HEK293 (cell line): ENCODE measurements at regions not wholly inside any gene's neighbourhood (a gene's known extent, or its start where the extent isn't known, plus 50 kb on each side); places are given as distances from the start of the nearest gene placed in this dataset.

Source experiments
- CTCF ChIA-PET: fragments of 350-600 bp; formaldehyde crosslinking; extraction: SDS; loops from one replicate; lab custom pipeline; 2021; ENCODE audit warnings: antibody characterized with exemption; lab: Yijun Ruan, JAX
- POLR2A ChIA-PET: fragments of 300-600 bp; formaldehyde crosslinking; extraction: SDS; loops from one replicate; lab custom pipeline; 2020; ENCODE audit warnings: antibody characterized with exemption, inconsistent platforms; lab: Yijun Ruan, JAX
- H3K27ac ChIP-seq: fragments of 200-500 bp; sonication (Bioruptor generic); 2 replicates; pipeline ENCODE4 v1.5.1; 2014; ENCODE audit warnings: low read depth, low read length, control low read depth, inconsistent platforms; ENCODE audit errors: extremely low read depth
- H3K36me3 ChIP-seq, 2 experiments: fragments of 200-500 bp in 1 of 2; sonication (Bioruptor generic) in 1 of 2; 1 replicate in 1 of 2; 2 replicates in 1 of 2; pipeline ENCODE4 v1.5.1; 2014 to 2017; ENCODE audit warnings: inconsistent platforms in 2 of 2, low read length in 2 of 2; ENCODE audit not compliant: control insufficient read depth in 2 of 2, insufficient read depth in 1 of 2
- H3K4me1 ChIP-seq: fragments of 200-500 bp; sonication (Bioruptor generic); 2 replicates; pipeline ENCODE4 v1.5.1; 2014; ENCODE audit warnings: mild to moderate bottlenecking, low read length, inconsistent platforms; ENCODE audit not compliant: control insufficient read depth, insufficient read depth
- H3K4me3 ChIP-seq: 2 replicates; pipeline ENCODE4 v1.5.1; 2011; ENCODE audit warnings: low read depth, mild to moderate bottlenecking, control low read depth, low read length, moderate library complexity
- H3K9me3 ChIP-seq: fragments of 200-500 bp; sonication (Bioruptor generic); 2 replicates; pipeline ENCODE4 v1.5.1; 2014; ENCODE audit warnings: low read depth, low read length, inconsistent platforms; ENCODE audit not compliant: control insufficient read depth, insufficient read depth
- KLF1 ChIP-seq: fragments of 450-650 bp; formaldehyde crosslinking; IDR thresholded peaks from 2 replicates; pipeline ENCODE4 v1.5.1; 2016; ENCODE audit warnings: missing biosample characterization, missing genetic modification characterization
- KLF9 ChIP-seq: fragments of 450-650 bp; formaldehyde crosslinking; IDR thresholded peaks from 2 replicates; pipeline ENCODE4 v1.5.1; 2016; ENCODE audit warnings: missing biosample characterization, missing genetic modification characterization, low read depth
- ZBTB1 ChIP-seq: fragments of 450-650 bp; formaldehyde crosslinking; IDR thresholded peaks from 2 replicates; pipeline ENCODE4 v1.5.1; 2016; ENCODE audit warnings: missing biosample characterization, missing genetic modification characterization
- ZBTB21 ChIP-seq: fragments of 450-650 bp; formaldehyde crosslinking; IDR thresholded peaks from 2 replicates; pipeline ENCODE4 v1.5.1; 2017; ENCODE audit warnings: missing biosample characterization, missing genetic modification characterization
- ZNF133 ChIP-seq: fragments of 450-650 bp; formaldehyde crosslinking; IDR thresholded peaks from 2 replicates; pipeline ENCODE4 v1.5.1; 2016; ENCODE audit warnings: missing biosample characterization, missing genetic modification characterization
- ZNF146 ChIP-seq: fragments of 450-650 bp; formaldehyde crosslinking; IDR thresholded peaks from 2 replicates; pipeline ENCODE4 v1.5.1; 2016; ENCODE audit warnings: missing biosample characterization, missing genetic modification characterization
- ZNF221 ChIP-seq: fragments of 450-650 bp; formaldehyde crosslinking; IDR thresholded peaks from 2 replicates; pipeline ENCODE4 v1.5.1; 2017; ENCODE audit warnings: missing biosample characterization, missing genetic modification characterization, borderline replicate concordance
- ZNF24 ChIP-seq: fragments of 450-650 bp; formaldehyde crosslinking; IDR thresholded peaks from 2 replicates; pipeline ENCODE4 v1.5.1; 2016; ENCODE audit warnings: missing biosample characterization, missing genetic modification characterization
- ZNF426 ChIP-seq: fragments of 450-650 bp; formaldehyde crosslinking; IDR thresholded peaks from 2 replicates; pipeline ENCODE4 v1.5.1; 2017; ENCODE audit warnings: missing biosample characterization, missing genetic modification characterization, mild to moderate bottlenecking, inconsistent platforms, moderate library complexity
- ZNF660 ChIP-seq: fragments of 450-650 bp; IDR thresholded peaks from 2 replicates; pipeline ENCODE4 v1.5.1; 2018; ENCODE audit warnings: missing biosample characterization, mild to moderate bottlenecking, missing genetic modification characterization
- ZNF791 ChIP-seq: fragments of 450-650 bp; formaldehyde crosslinking; IDR thresholded peaks from 2 replicates; pipeline ENCODE4 v1.5.1; 2016; ENCODE audit warnings: missing biosample characterization, missing genetic modification characterization
- TF ChIP-seq, protein P1 (sequence below): fragments of 450-650 bp; formaldehyde crosslinking; IDR thresholded peaks from 2 replicates; pipeline ENCODE4 v1.5.1; 2017; ENCODE audit warnings: missing biosample characterization, missing genetic modification characterization
- TF ChIP-seq, protein P2 (sequence below): fragments of 450-650 bp; formaldehyde crosslinking; IDR thresholded peaks from 2 replicates; pipeline ENCODE4; 2016; ENCODE audit warnings: missing biosample characterization, missing genetic modification characterization
- TF ChIP-seq, protein P3 (sequence below): fragments of 450-650 bp; formaldehyde crosslinking; IDR thresholded peaks from 2 replicates; pipeline ENCODE4 v1.5.1; 2016; ENCODE audit warnings: missing biosample characterization, missing genetic modification characterization
- TF ChIP-seq, protein P4 (sequence below): fragments of 450-650 bp; formaldehyde crosslinking; IDR thresholded peaks from 2 replicates; pipeline ENCODE4 v1.5.1; 2016; ENCODE audit warnings: missing biosample characterization, missing genetic modification characterization, borderline replicate concordance
- TF ChIP-seq, protein P5 (sequence below): fragments of 450-650 bp; formaldehyde crosslinking; IDR thresholded peaks from 2 replicates; pipeline ENCODE4 v1.5.1; 2016; ENCODE audit warnings: missing biosample characterization, missing genetic modification characterization

DNA sequence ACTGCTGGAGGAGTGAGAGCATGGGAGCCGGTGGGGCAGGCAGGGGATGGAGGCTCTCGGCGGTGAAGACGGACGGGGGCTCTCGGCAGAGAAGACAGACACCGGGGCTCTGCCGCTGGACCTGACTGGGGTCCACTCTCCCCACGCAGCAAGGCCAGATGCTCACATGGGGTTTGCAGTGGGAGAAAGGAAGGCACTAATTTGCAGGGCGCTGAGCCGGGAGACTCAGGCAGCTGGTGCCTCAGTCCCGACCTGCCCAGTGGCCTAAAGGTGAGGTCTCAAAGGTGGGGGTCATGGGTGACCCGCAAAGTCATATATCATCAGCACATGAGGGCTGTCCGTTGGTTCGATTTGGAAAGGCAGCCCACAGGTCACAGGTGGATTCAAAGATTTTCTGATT lies 187.3 kb downstream of the ERMARD start:
- no peak for TF ChIP-seq ZNF133
- TF ChIP-seq, protein P1, sequence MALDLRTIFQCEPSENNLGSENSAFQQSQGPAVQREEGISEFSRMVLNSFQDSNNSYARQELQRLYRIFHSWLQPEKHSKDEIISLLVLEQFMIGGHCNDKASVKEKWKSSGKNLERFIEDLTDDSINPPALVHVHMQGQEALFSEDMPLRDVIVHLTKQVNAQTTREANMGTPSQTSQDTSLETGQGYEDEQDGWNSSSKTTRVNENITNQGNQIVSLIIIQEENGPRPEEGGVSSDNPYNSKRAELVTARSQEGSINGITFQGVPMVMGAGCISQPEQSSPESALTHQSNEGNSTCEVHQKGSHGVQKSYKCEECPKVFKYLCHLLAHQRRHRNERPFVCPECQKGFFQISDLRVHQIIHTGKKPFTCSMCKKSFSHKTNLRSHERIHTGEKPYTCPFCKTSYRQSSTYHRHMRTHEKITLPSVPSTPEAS: no peak
- no peak for TF ChIP-seq ZNF426 (tag by site-specific recombination)
- TF ChIP-seq, protein P2, sequence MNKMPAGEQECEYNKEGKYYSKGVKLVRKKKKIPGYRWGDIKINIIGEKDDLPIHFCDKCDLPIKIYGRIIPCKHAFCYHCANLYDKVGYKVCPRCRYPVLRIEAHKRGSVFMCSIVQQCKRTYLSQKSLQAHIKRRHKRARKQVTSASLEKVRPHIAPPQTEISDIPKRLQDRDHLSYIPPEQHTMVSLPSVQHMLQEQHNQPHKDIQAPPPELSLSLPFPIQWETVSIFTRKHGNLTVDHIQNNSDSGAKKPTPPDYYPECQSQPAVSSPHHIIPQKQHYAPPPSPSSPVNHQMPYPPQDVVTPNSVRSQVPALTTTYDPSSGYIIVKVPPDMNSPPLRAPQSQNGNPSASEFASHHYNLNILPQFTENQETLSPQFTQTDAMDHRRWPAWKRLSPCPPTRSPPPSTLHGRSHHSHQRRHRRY (tag by site-specific recombination): no peak
- TF ChIP-seq ZNF791 (tag by site-specific recombination): no peak
- TF ChIP-seq, protein P3, sequence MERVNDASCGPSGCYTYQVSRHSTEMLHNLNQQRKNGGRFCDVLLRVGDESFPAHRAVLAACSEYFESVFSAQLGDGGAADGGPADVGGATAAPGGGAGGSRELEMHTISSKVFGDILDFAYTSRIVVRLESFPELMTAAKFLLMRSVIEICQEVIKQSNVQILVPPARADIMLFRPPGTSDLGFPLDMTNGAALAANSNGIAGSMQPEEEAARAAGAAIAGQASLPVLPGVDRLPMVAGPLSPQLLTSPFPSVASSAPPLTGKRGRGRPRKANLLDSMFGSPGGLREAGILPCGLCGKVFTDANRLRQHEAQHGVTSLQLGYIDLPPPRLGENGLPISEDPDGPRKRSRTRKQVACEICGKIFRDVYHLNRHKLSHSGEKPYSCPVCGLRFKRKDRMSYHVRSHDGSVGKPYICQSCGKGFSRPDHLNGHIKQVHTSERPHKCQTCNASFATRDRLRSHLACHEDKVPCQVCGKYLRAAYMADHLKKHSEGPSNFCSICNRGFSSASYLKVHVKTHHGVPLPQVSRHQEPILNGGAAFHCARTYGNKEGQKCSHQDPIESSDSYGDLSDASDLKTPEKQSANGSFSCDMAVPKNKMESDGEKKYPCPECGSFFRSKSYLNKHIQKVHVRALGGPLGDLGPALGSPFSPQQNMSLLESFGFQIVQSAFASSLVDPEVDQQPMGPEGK (tag by site-specific recombination): no peak
- no peak for TF ChIP-seq ZNF660
- TF ChIP-seq KLF1 (tag by site-specific recombination): no peak
- TF ChIP-seq ZNF24 (tag by site-specific recombination): no peak
- TF ChIP-seq, protein P4, sequence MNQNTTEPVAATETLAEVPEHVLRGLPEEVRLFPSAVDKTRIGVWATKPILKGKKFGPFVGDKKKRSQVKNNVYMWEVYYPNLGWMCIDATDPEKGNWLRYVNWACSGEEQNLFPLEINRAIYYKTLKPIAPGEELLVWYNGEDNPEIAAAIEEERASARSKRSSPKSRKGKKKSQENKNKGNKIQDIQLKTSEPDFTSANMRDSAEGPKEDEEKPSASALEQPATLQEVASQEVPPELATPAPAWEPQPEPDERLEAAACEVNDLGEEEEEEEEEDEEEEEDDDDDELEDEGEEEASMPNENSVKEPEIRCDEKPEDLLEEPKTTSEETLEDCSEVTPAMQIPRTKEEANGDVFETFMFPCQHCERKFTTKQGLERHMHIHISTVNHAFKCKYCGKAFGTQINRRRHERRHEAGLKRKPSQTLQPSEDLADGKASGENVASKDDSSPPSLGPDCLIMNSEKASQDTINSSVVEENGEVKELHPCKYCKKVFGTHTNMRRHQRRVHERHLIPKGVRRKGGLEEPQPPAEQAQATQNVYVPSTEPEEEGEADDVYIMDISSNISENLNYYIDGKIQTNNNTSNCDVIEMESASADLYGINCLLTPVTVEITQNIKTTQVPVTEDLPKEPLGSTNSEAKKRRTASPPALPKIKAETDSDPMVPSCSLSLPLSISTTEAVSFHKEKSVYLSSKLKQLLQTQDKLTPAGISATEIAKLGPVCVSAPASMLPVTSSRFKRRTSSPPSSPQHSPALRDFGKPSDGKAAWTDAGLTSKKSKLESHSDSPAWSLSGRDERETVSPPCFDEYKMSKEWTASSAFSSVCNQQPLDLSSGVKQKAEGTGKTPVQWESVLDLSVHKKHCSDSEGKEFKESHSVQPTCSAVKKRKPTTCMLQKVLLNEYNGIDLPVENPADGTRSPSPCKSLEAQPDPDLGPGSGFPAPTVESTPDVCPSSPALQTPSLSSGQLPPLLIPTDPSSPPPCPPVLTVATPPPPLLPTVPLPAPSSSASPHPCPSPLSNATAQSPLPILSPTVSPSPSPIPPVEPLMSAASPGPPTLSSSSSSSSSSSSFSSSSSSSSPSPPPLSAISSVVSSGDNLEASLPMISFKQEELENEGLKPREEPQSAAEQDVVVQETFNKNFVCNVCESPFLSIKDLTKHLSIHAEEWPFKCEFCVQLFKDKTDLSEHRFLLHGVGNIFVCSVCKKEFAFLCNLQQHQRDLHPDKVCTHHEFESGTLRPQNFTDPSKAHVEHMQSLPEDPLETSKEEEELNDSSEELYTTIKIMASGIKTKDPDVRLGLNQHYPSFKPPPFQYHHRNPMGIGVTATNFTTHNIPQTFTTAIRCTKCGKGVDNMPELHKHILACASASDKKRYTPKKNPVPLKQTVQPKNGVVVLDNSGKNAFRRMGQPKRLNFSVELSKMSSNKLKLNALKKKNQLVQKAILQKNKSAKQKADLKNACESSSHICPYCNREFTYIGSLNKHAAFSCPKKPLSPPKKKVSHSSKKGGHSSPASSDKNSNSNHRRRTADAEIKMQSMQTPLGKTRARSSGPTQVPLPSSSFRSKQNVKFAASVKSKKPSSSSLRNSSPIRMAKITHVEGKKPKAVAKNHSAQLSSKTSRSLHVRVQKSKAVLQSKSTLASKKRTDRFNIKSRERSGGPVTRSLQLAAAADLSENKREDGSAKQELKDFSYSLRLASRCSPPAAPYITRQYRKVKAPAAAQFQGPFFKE (tag by site-specific recombination): no peak
- TF ChIP-seq, protein P5, sequence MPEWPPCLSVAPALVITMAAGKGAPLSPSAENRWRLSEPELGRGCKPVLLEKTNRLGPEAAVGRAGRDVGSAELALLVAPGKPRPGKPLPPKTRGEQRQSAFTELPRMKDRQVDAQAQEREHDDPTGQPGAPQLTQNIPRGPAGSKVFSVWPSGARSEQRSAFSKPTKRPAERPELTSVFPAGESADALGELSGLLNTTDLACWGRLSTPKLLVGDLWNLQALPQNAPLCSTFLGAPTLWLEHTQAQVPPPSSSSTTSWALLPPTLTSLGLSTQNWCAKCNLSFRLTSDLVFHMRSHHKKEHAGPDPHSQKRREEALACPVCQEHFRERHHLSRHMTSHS: no peak
- no peak for TF ChIP-seq ZNF146 (tag by site-specific recombination)
- TF ChIP-seq ZBTB1: no peak
- TF ChIP-seq KLF9 (tag by site-specific recombination): no peak
- no peak for TF ChIP-seq ZNF221
- no peak overlapping the region for H3K4me3 ChIP-seq
- H3K36me3 ChIP-seq: no peaks in the 10 kb centered on the region
- CTCF ChIA-PET: no interaction called here
- no peaks in the 10 kb centered on the region for H3K9me3 ChIP-seq
- POLR2A ChIA-PET: no interaction called here
- H3K4me1 ChIP-seq: no peaks in the 10 kb centered on the region
- H3K27ac ChIP-seq: no peak overlapping the region

DNA sequence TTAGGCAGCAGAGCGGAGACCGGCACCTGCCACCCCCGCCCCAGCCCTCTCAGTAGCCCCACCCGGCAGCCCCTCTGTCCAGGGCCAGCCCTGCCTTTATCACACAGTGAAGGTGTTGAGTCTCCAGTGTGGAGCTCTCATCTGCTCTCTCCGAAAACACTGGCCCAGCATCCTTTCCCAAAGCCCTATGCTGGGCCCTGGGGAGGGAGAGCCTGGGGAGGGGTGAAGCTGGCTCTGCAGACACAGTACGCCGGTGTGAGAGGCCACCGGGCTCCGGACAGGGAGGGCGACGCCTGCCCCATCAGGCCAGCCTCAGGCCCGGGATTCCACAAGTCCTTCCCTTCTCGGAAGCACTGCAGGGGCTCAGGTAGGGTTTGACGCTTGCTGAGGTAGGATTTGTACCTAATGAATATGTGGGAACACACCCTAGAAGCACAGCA lies 186.9 kb downstream of the ERMARD start:
- no peaks in the 10 kb centered on the region for H3K9me3 ChIP-seq
- no peaks in the 10 kb centered on the region for H3K36me3 ChIP-seq
- ChIA-PET CTCF (no interaction called here), POLR2A (no interaction called here)
- H3K4me1 ChIP-seq: no peaks in the 10 kb centered on the region
- TF ChIP-seq ZBTB21: no peak
- TF ChIP-seq, all 188 proteins: peak for 0
- Histone ChIP-seq H3K4me3 (no peak overlapping the region), H3K27ac (no peak overlapping the region)
